IPS DF 6.9 (cell line): ENCODE measurements at regions not wholly inside any gene's neighbourhood (a gene's known extent, or its start where the extent isn't known, plus 50 kb on each side); places are given as distances from the start of the nearest gene placed in this dataset.

Experiments used
- DNase-seq: peaks from one replicate; pipeline ENCODE4 v3.0.0-alpha.2; 2013; ENCODE audit warnings: low read depth, low spot score
- H3K27ac ChIP-seq: one replicate; pipeline ENCODE4 v1.5.1; 2013; ENCODE audit warnings: low read length, control low read depth
- H3K27me3 ChIP-seq: 2 replicates; pipeline ENCODE4 v1.6.1; 2013; ENCODE audit warnings: mild to moderate bottlenecking, low read length; ENCODE audit not compliant: control insufficient read depth, insufficient read depth
- H3K36me3 ChIP-seq: 2 replicates; pipeline ENCODE4 v1.6.1; 2013; ENCODE audit warnings: low read length; ENCODE audit not compliant: control insufficient read depth, insufficient read depth
- H3K4me1 ChIP-seq: 2 replicates; pipeline ENCODE4 v1.6.1; 2013; ENCODE audit warnings: low read length; ENCODE audit not compliant: control insufficient read depth, insufficient read depth
- H3K4me3 ChIP-seq: 2 replicates; pipeline ENCODE4 v1.5.1; 2013; ENCODE audit warnings: mild to moderate bottlenecking, low read length
- H3K9me3 ChIP-seq: 2 replicates; pipeline ENCODE4 v1.6.1; 2013; ENCODE audit warnings: low read length, inconsistent platforms; ENCODE audit not compliant: control insufficient read depth, insufficient read depth
- WGBS: extraction: QIAGEN DNeasy Blood & Tissue Kit; methylation state at CpG from one replicate; pipeline ENCODE4 v1.1.7; 2013; ENCODE audit warnings: mixed read lengths, missing lambda C conversion rate; ENCODE audit not compliant: insufficient read length, insufficient coverage; 5-methylcytosine and 5-hydroxymethylcytosine counted together

DNA sequence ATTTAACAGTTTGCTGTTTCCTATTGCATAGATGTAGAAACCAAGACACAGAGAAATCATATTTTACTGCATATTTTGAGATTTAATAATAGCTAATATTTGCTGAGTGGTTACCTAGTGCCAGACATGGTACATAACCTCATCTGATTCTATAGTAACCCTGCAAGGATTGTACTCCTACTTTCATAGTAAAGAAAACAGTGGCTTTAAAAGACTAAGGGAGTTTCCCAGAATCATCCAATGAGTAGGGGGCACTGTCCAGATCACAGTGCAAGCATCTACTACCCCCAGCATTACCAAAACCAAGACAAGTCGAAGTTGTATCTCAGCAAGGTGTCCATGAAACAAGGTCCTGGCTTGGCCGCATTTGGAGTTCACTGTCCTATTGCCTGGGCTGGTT is 224.5 kb upstream of the TENM3 start:
- no CpG with 5 or more reads among the region's 2 CpGs for WGBS
- Histone ChIP-seq H3K36me3 (no peaks in the 10 kb centered on the region), H3K27me3 (no peaks in the 10 kb centered on the region)

DNA sequence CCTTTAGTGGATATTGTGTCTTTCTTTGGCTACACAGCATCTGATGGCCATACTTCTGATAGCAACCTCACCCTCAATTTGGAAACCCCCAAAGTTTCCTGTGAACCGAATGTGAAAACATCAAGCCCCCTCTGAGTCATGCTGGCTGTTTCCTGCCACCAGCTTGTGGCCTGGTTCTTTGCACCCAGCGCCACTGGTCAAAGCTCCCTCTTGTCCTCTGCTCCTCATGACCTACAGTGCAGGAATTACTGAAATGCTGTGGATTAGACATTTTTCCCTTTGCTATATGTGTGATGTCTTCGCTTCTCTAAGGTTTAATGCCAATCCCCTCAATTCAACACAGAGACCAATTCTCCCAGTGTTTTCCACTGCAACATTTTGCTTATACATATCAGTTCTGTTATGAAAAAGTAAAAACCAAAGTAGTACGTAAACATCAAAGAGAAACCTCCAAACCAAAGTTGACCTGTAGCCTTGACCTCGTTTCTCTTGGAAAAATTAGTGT is 224.0 kb upstream of the TENM3 start:
- DNase-seq, result no peak
- WGBS, result no CpG with 5 or more reads among the region's 5 CpGs
- Histone ChIP-seq H3K27me3 (no peaks in the 10 kb centered on the region), H3K4me3 (no peak overlapping the region), H3K36me3 (no peaks in the 10 kb centered on the region), H3K9me3 (no peaks in the 10 kb centered on the region), H3K27ac (no peak overlapping the region), H3K4me1 (no peaks in the 10 kb centered on the region)

More for the DNA sequence above, 224.5 kb upstream of the TENM3 start:
- Histone ChIP-seq H3K9me3 (no peaks in the 10 kb centered on the region), H3K27ac (no peak overlapping the region), H3K4me1 (no peaks in the 10 kb centered on the region), H3K4me3 (no peak overlapping the region)
- no peak for DNase-seq

DNA sequence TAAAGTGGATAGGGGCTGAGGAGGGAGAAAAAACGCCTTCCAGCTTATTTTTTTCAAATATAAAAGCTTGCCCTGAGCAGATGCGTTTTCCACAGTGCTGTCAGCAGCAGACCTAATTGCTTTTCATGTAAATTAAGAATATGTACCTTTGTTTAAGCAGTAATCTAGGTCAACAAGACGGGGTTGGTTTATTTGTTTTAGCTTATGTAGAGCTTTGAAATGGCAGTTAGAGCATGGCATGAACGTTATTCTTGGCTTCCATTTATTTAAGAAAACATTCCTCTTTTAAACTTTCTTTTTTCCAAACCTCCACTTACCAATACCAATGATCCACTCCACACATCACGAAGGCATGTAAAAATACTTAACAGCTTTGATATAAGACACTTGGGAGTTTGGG is 220.3 kb upstream of the TENM3 start:
- Histone ChIP-seq H3K4me3 (no peak overlapping the region), H3K36me3 (no peaks in the 10 kb centered on the region), H3K9me3 (no peaks in the 10 kb centered on the region), H3K27me3 (no peaks in the 10 kb centered on the region), H3K4me1 (no peaks in the 10 kb centered on the region), H3K27ac (no peak overlapping the region)
- DNase-seq, result no peak
- WGBS, result 100% methylated on average over 1 of the region's 5 CpGs

DNA sequence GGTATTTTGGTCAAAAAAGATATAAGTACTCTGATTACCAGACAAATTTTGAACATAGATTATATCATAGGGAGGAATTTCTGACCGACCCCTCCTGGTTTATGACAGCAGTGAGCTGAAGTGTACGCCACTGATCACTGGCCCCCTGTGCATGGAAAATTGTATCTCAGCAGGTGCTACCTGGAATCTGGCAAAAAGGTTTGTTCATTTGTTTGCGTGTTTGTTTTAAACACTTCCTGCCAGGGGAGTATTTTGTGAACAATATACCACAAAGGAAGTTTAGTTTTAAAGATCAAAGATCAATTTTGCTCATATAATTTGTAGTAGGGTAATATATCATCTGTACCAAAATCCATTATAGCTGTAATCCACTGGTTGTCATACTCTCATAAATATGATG is 219.7 kb upstream of the TENM3 start:
- Histone ChIP-seq H3K27ac (no peak overlapping the region), H3K9me3 (no peaks in the 10 kb centered on the region), H3K4me3 (no peak overlapping the region), H3K27me3 (no peaks in the 10 kb centered on the region), H3K4me1 (no peaks in the 10 kb centered on the region), H3K36me3 (no peaks in the 10 kb centered on the region)
- DNase-seq, result no peak
- no CpG with 5 or more reads among the region's 3 CpGs for WGBS

DNA sequence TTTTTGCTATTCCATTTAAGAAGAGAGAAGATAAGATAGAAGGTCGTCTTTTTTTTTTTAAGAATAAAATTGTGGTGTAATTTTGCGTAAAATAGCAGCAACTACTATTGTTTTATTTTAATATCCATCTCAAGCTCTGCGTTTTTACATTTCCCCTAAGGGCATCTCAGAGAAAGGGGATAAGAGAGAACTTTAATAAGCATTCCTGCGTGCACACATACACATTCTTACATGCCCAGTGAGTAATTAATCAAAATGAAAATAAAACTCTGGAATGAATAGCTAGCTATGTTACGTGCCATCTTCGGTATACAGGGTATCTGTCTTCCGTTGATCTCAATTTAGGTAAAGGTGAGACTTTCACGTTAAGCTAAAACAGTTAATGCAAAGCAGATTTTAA is 200.3 kb upstream of the TENM3 start:
- H3K4me3 ChIP-seq, result no peak overlapping the region
- no peak overlapping the region for H3K27ac ChIP-seq
- H3K36me3 ChIP-seq, result no peaks in the 10 kb centered on the region
- no peaks in the 10 kb centered on the region for H3K9me3 ChIP-seq
- DNase-seq, result no peak
- H3K4me1 ChIP-seq, result no peaks in the 10 kb centered on the region
- H3K27me3 ChIP-seq, result no peaks in the 10 kb centered on the region
- 100% methylated on average over 2 of the region's 8 CpGs for WGBS

DNA sequence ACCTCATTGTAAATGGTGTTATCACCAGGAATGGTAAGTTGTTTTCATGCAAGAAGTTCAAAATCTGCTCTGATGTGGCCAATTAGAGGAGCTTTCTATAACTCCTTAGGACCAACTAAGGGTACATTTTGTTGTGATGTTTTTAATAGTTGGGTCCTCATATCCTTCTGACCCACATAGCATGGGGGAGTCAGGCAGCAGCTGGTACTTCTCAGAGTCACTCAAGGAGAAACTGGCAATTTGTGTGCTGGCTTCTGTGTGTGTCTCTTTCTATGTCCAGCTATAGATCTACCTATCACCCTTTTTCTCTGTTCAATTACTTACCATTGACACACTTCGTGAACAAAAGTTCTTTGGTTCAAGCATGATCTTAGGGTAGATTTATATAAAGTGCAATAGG is 194.3 kb upstream of the TENM3 start:
- no peak overlapping the region for H3K27ac ChIP-seq
- no peaks in the 10 kb centered on the region for H3K9me3 ChIP-seq
- no peaks in the 10 kb centered on the region for H3K4me1 ChIP-seq
- no peak overlapping the region for H3K4me3 ChIP-seq
- H3K36me3 ChIP-seq, result no peaks in the 10 kb centered on the region
- WGBS, result no CpG with 5 or more reads among the region's 1 CpG
- DNase-seq, result no peak
- H3K27me3 ChIP-seq, result no peaks in the 10 kb centered on the region

DNA sequence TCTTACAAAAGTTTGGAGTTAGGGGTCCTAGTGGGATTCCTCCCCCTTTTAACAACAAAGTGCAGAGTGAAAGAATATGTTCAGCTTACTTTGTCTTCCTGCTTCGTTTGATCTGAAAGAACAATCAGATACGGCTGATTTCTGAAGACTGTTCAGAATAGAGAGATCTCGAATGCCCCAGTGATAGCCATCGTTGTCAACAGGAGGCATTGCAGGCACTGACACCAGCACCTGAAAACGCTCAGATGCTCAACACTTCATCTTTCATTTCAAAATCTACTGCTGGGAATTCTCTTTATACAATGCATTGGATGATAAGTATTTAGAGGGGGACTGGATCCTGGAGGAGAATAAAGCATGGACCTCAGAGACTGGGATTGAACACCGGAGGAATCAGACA is 186.3 kb upstream of the TENM3 start:
- Histone ChIP-seq H3K27me3 (no peaks in the 10 kb centered on the region), H3K4me3 (no peak overlapping the region), H3K4me1 (no peaks in the 10 kb centered on the region), H3K9me3 (peaks cover 2% of the 10 kb centered on the region), H3K27ac (no peak overlapping the region), H3K36me3 (peaks cover 5% of the 10 kb centered on the region; the same call in 1 of the 2 replicates)
- no CpG with 5 or more reads among the region's 6 CpGs for WGBS
- DNase-seq, result no peak

DNA sequence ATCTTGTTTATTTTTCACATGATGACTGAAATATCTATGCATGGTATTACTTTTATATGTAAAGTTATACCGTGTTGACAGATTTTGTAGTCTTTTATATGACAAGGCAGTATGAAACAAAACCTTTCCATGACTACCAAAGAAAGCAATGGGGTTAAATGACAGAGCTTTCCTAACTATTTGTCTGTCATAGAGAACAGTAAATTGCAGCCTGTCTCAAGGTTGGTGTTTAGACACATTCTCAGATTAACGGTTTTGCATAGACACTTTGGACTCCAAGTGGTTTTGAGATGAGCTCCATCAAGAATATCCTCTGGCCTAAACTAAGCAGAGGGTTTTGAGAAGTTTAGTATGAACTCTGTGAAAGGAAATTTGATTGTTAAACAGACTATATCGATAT is 180.7 kb upstream of the TENM3 start:
- WGBS, result no CpG with 5 or more reads among the region's 3 CpGs
- no peak overlapping the region for H3K4me3 ChIP-seq
- no peaks in the 10 kb centered on the region for H3K4me1 ChIP-seq
- peaks cover 2% of the 10 kb centered on the region for H3K9me3 ChIP-seq
- DNase-seq, result no peak
- H3K36me3 ChIP-seq, result peaks cover 5% of the 10 kb centered on the region; the same call in 1 of the 2 replicates
- no peaks in the 10 kb centered on the region for H3K27me3 ChIP-seq
- H3K27ac ChIP-seq, result no peak overlapping the region

DNA sequence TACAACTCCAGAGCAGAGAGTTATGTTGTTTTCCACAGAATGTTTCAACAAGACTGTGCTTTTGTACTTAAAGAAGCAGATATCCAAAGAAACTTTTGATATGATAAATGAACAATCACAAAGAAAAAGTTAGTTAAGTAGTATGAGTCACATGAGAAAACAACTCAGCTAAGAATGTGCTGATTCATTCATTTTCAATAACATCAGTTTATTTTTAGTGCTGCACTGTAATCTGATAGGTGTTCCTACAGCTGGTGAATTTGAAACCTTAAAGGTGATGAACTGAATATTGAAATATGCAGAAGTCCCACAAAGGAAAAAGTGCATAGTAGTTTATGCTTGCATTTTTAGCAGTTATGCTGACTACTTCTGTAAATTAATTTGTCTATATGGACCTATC is 180.3 kb upstream of the TENM3 start:
- no peak for DNase-seq
- no peak overlapping the region for H3K4me3 ChIP-seq

DNA sequence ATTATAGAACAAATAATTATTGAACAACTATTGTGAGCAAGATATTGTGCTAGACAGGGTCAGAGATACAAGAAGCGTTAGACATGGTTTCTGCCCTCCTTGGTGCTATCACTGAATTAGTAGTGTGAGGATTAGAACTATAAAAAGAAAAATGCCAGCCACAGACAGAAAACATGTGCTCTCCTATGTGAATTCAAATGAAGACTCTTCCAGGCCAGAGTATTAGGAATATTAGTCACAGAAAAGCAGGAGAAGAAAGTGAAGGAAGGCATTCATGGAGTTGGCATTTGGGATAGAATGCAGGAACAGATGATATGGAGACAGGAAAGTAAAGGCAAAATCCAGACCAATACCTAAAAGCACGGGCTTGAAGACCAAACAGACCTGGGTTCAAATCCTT is 179.6 kb upstream of the TENM3 start:
- Histone ChIP-seq H3K4me1 (no peaks in the 10 kb centered on the region), H3K9me3 (peaks cover 2% of the 10 kb centered on the region), H3K27ac (no peak overlapping the region), H3K4me3 (no peak overlapping the region), H3K36me3 (peaks cover 5% of the 10 kb centered on the region; the same call in 1 of the 2 replicates), H3K27me3 (no peaks in the 10 kb centered on the region)
- DNase-seq, result no peak
- WGBS, result no CpG with 5 or more reads among the region's 2 CpGs

More for the DNA sequence above, 180.3 kb upstream of the TENM3 start:
- no peak overlapping the region for H3K27ac ChIP-seq
- no peaks in the 10 kb centered on the region for H3K4me1 ChIP-seq
- peaks cover 2% of the 10 kb centered on the region for H3K9me3 ChIP-seq
- no peaks in the 10 kb centered on the region for H3K27me3 ChIP-seq
- peaks cover 5% of the 10 kb centered on the region; the same call in 1 of the 2 replicates for H3K36me3 ChIP-seq

DNA sequence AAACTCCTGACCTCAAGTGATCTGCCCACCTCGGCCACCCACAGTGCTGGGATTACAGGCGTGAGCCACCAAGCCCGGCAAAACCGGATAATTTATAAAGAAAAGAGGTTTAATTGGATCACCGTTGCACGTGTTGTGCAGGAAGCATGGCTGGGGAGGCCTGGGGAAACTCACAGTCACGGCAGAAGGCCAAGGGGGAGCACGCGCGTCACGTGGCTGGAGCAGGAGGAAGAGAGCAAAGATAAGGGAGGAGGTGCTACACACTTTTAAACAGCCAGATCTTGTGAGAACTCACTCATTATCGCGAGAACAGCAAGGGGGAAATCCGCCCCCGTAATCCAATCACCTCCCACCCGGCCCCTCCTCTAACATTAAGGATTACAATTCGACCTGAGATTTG is 177.9 kb upstream of the TENM3 start:
- no peak overlapping the region for H3K4me3 ChIP-seq
- H3K27me3 ChIP-seq, result no peaks in the 10 kb centered on the region
- no peak overlapping the region for H3K27ac ChIP-seq
- H3K36me3 ChIP-seq, result peaks cover 4% of the 10 kb centered on the region; the same call in 1 of the 2 replicates
- peaks cover 1% of the 10 kb centered on the region for H3K9me3 ChIP-seq
- H3K4me1 ChIP-seq, result no peaks in the 10 kb centered on the region
- no CpG with 5 or more reads among the region's 17 CpGs for WGBS
- no peak for DNase-seq
